NCI-H82 treated with DMSO at 0.1 percent for 48 hours (cell line): ENCODE measurements at regions not wholly inside any gene's neighbourhood (a gene's known extent, or its start where the extent isn't known, plus 50 kb on each side); places are given as distances from the start of the nearest gene placed in this dataset.

Source experiments
- DNase-seq: peaks from one replicate; lab custom pipeline; 2025; ENCODE audit not compliant: unreplicated experiment; lab: John Stamatoyannopoulos, UW

DNA sequence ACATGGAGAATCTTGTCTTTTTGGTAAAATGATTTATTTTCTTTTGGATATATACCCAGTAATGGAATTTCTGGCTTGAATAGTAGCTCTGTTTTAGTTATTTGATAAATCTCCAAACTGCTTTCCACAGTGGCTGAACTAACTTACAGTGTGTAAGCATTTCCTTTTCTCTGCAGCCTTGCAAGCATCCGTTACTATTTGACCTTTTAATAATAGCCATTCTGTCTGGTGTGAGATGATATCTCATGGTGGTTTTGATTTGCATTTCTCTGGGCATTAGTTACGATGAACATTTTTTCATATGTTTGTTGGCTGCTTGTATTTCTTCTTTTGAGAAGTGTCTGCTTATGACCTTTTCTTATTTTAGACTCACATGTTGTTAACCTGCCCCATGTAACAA, 190.2 kb downstream of the GALR1 start:
- no peak for DNase-seq

- DNase-seq: no peak
Observed at GRCh38 chr18:77442393-77442792, 192.7 kb downstream of the GALR1 start.

GRCh38 chr18:77444385-77444784, 194.7 kb downstream of the GALR1 start:
- no peak for DNase-seq

- DNase-seq: no peak
Observed at GRCh38 chr18:77448046-77448445, 198.4 kb downstream of the GALR1 start.

- DNase-seq: no peak
Observed at GRCh38 chr18:77455004-77455403, 205.4 kb downstream of the GALR1 start.

DNA sequence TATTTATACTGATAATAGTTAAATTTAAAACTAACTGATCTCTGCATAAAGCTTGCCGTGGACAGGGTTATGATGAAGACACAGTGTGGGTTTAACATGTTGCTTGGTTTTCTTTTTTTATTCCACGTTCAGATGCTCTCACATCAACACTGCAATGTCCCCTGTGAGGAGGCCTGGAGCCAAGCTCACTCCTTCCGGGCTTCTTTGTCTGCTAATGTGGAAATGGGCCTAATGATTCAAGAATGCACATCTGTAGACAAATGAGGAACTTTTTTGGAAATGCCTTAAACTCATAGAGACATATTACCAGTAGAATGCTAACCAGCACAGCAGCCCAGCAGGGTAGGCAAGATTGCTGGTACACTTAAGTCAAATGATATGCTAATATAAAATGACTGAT, 208.0 kb downstream of the GALR1 start:
- no peak for DNase-seq

DNA sequence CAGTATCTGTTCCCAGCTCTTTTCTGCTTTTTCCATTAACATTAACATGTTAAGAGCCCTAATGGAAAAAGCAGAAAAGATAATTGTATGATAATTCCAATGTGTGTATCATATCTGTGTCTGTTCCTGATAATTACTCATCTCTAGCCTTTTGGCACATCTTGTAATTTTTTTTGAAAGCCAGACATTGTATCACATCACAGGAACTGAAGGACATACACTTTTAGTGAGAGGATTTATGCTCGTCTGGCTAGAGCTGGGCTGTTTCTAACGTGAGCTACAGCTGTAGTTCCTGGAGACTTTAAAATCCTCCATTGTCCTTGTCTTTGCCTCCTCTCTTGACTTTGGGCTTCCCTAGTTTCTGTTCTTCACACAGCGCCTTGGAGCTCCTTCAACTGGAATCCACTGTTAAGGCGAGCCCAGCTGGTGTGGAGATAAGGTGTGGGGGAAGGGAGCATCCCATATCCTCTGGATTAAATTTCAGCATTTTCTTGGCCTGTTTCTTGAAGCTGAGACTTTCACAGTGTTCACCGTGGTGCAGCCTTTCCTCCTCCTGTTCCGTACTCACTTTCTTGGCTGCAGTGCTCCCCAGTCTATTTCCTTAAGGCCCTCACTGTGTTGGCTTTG, 211.5 kb downstream of the GALR1 start:
- no peak for DNase-seq

GRCh38 chr18:77464917-77465316, 215.3 kb downstream of the GALR1 start:
- no peak for DNase-seq

DNA sequence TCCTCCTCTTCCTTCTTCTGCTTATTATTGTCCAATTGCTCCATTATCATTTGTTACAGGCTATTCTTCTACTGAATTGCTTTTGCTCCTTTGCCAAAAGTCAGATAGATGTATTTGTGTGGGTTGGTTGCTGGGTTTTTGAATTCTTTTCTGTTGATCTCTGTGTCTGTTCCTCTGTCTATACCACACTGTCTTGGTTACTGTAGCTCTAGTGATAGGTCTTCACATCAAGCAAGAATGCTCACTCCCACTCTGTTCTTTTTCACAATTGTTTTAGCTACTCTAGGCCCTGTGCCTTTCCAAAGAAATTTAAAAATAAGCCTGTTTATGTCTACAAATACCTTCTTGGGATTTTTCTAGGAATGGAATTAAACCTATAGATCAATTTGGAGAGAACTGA, 217.2 kb downstream of the GALR1 start:
- no peak for DNase-seq

DNA sequence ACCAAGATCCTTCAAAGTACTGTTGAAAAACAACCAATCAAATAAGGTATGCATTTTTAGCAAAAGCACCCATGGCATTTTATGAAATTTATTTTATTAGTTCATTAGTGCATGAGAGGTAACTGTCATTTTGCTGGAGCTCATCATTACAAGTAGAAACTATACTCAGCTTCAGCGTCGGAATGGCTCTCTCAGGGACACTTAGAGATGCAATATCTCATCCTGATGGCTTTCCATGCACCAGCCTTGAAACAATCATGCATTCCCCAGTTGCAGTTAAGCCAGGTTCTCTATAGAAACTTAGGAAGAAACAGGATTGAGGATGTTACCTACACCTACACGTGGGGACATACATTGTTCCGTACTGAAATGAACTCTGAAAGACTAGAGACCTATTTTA, 219.5 kb downstream of the GALR1 start:
- DNase-seq: no peak

- DNase-seq: no peak
Observed at GRCh38 chr18:77470569-77471413, 221.1 kb downstream of the GALR1 start.

- DNase-seq: no peak
Observed at GRCh38 chr18:77472509-77472908, 222.9 kb downstream of the GALR1 start.

GRCh38 chr18:77478646-77479442, 229.2 kb downstream of the GALR1 start:
- DNase-seq: no peak

- DNase-seq: no peak
Observed at GRCh38 chr18:77481541-77481940, 231.9 kb downstream of the GALR1 start.

DNA sequence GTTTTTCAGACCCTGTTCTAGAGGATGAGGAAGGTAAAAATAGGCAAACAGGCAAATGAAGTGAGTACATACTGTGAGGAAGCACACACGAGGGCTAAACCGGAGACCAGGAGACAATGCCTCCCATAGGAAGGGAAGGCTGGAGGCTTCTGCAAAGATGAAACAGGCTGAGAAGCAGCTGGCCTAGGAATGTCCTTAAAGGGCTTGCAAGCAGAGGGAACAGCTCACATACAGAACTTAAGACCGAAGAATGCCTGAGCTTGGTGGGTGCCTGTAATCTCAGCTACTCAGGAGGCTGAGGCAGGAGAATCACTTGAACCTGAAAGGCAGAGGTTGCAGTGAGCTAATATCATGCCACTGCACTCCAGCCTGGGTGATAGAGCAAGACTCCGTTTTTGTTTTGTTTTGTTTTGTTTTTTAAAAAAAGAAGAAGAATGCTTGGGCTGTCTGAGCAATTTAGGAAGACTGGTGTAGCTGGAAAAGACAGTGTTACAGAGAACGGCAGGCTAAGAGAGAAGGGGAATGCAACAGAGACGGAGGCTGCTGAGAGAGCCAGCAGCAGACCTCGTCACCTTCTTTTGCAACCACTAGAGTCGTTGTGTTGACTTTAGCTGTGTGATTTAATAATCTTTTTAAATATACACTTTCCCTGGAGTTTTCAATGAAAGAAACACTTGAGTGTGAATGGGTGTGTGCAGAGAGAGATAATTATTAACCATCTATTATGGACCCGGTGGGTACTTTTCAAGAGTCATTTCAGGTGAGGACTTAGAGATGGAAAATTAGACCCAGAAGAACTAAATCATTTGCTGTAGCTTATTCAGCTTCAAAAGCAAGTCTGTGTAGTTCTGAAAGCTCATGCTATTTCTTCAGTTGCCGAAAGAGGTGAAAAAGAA, 232.8 kb downstream of the GALR1 start:
- DNase-seq: no peak

DNA sequence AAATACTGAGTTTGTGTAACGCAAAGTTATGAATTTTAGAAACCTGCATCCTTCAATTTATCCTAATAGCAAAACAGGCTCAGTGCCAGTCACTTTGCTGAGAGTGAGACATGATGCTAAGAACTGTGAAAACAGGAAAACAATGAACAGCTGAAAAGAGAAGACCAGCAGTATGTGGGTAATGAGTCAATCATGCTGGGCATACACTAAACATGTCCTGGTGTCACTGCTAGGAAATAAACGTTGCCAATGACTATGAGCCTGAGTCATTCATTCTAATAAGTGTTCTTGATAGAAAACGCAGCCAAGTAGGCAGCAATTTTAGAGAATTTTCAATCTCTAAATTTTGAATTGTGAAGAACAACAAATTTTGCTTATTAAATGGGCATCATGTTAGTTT, 237.3 kb downstream of the GALR1 start:
- DNase-seq: no peak

GRCh38 chr18:77487951-77488740, 238.5 kb downstream of the GALR1 start:
- no peak for DNase-seq

- DNase-seq: no peak
Observed at GRCh38 chr18:77495079-77495478, 245.4 kb downstream of the GALR1 start.

GRCh38 chr18:77495982-77496690, 246.5 kb downstream of the GALR1 start:
- DNase-seq: no peak
